G401 (cell line): ENCODE measurements at regions not wholly inside any gene's neighbourhood (a gene's known extent, or its start where the extent isn't known, plus 50 kb on each side); places are given as distances from the start of the nearest gene placed in this dataset.

Source experiments
- DNase-seq: peaks from one replicate; pipeline ENCODE4 v3.0.0-alpha.2; 2015; ENCODE audit warnings: low spot score
- in situ Hi-C: cut with HindIII; loops from 2 replicates; pipeline ENCODE4 v1.10.0; 2016; ENCODE audit warnings: low sequenced_read_pairs, mixed read lengths

- in situ Hi-C loops = no loop called here
- DNase-seq = no peak
These were observed 153.5 kb upstream of the PRNP start for GRCh38 chr20:4532772-4533171.

- DNase-seq = no peak
- in situ Hi-C loops = no loop called here
These were observed 161.5 kb upstream of the PRNP start for GRCh38 chr20:4524792-4525191.

GRCh38 chr20:4524307-4524706 lies 161.9 kb upstream of the PRNP start:
- DNase-seq = no peak
- in situ Hi-C loops = no loop called here

- no peak for DNase-seq
- in situ Hi-C loops = no loop called here
These were observed 163.9 kb upstream of the PRNP start for GRCh38 chr20:4522310-4522709.

- no peak for DNase-seq
- in situ Hi-C loops = no loop called here
These were observed 164.9 kb upstream of the PRNP start for GRCh38 chr20:4521170-4521968.

GRCh38 chr20:4519534-4519933 lies 166.7 kb upstream of the PRNP start:
- DNase-seq = no peak
- in situ Hi-C loops = no loop called here

- in situ Hi-C loops = no loop called here
- no peak for DNase-seq
These were observed 169.4 kb upstream of the PRNP start for GRCh38 chr20:4516876-4517275.

- DNase-seq = no peak
- in situ Hi-C loops = no loop called here
These were observed 172.5 kb upstream of the PRNP start for GRCh38 chr20:4513720-4514119.

GRCh38 chr20:4512891-4513550 lies 173.2 kb upstream of the PRNP start:
- in situ Hi-C loops = no loop called here
- DNase-seq = no peak

- in situ Hi-C loops = no loop called here
- DNase-seq = no peak
These were observed 174.5 kb upstream of the PRNP start for GRCh38 chr20:4511776-4512175.

- DNase-seq = no peak
- in situ Hi-C loops = no loop called here
These were observed 176.3 kb upstream of the PRNP start for GRCh38 chr20:4509825-4510522.

GRCh38 chr20:4508773-4509172 lies 177.5 kb upstream of the PRNP start:
- in situ Hi-C loops = no loop called here
- no peak for DNase-seq

- DNase-seq = no peak
- in situ Hi-C loops = no loop called here
These were observed 179.0 kb upstream of the PRNP start for GRCh38 chr20:4507288-4507719.

GRCh38 chr20:4504814-4505213 lies 181.4 kb upstream of the PRNP start:
- DNase-seq = no peak
- in situ Hi-C loops = no loop called here

GRCh38 chr20:4502756-4503155 lies 183.5 kb upstream of the PRNP start:
- no peak for DNase-seq
- in situ Hi-C loops = no loop called here

GRCh38 chr20:4493386-4493785 lies 192.9 kb upstream of the PRNP start:
- no peak for DNase-seq
- in situ Hi-C loops = no loop called here

GRCh38 chr20:4491643-4492042 lies 194.6 kb upstream of the PRNP start:
- in situ Hi-C loops = no loop called here
- no peak for DNase-seq

- DNase-seq = no peak
- in situ Hi-C loops = no loop called here
These were observed 195.5 kb upstream of the PRNP start for GRCh38 chr20:4490606-4491280.

- in situ Hi-C loops = no loop called here
- DNase-seq = no peak
These were observed 196.2 kb upstream of the PRNP start for GRCh38 chr20:4490045-4490444.
